Karpas-422 (cell line): ENCODE measurements at regions not wholly inside any gene's neighbourhood (a gene's known extent, or its start where the extent isn't known, plus 50 kb on each side); places are given as distances from the start of the nearest gene placed in this dataset.

ENCODE experiments used
- DNase-seq: peaks from one replicate; pipeline ENCODE4 v3.0.0-alpha.2; 2015
- H2AFZ ChIP-seq: fragments of 200-600 bp; sonication (generic); 2 replicates; pipeline ENCODE4 v1.6.1; 2014; ENCODE audit warnings: antibody characterized with exemption, low read length, mixed read lengths
- H3K27ac ChIP-seq: fragments of 200-600 bp; sonication (generic); 2 replicates; pipeline ENCODE4 v1.5.1; 2014; ENCODE audit warnings: mild to moderate bottlenecking, low read length, moderate library complexity
- H3K27me3 ChIP-seq: fragments of 200-600 bp; sonication (generic); 2 replicates; pipeline ENCODE4 v1.6.1; 2014; ENCODE audit warnings: low read length, mixed read lengths
- H3K36me3 ChIP-seq: fragments of 200-600 bp; sonication (generic); 2 replicates; pipeline ENCODE4 v1.6.1; 2014; ENCODE audit warnings: low read length, mixed read lengths; ENCODE audit not compliant: insufficient read depth
- H3K4me1 ChIP-seq: fragments of 200-600 bp; sonication (generic); 2 replicates; pipeline ENCODE4 v1.6.1; 2014; ENCODE audit warnings: mild to moderate bottlenecking, low read length, mixed read lengths
- H3K4me2 ChIP-seq: fragments of 200-600 bp; sonication (generic); 2 replicates; pipeline ENCODE4 v1.6.1; 2014; ENCODE audit warnings: low read length, low read depth, mild to moderate bottlenecking; ENCODE audit not compliant: poor library complexity, severe bottlenecking
- H3K4me3 ChIP-seq: fragments of 200-600 bp; sonication (generic); 2 replicates; pipeline ENCODE4 v1.5.1; 2014; ENCODE audit warnings: mild to moderate bottlenecking, antibody characterized with exemption, low read length, mixed read lengths
- H3K79me2 ChIP-seq: fragments of 200-600 bp; sonication (generic); 2 replicates; pipeline ENCODE4 v1.6.1; 2014; ENCODE audit warnings: mild to moderate bottlenecking, low read length, mixed read lengths
- H3K9ac ChIP-seq: fragments of 200-600 bp; sonication (generic); 2 replicates; pipeline ENCODE4 v1.6.0; 2014; ENCODE audit warnings: low read length
- H3K9me2 ChIP-seq: fragments of 200-600 bp; sonication (generic), shearing (Covaris generic); replicated peaks from 2 replicates; pipeline ENCODE4 v1.6.0; 2014; ENCODE audit warnings: mild to moderate bottlenecking, low read length, moderate library complexity; ENCODE audit not compliant: insufficient read depth
- H3K9me3 ChIP-seq: fragments of 300-700, 200-600 bp; sonication (generic); 2 replicates; pipeline ENCODE4 v1.6.1; 2014; ENCODE audit warnings: low read length, mixed read lengths
- H4K20me1 ChIP-seq: fragments of 200-600 bp; sonication (generic); 2 replicates; pipeline ENCODE4 v1.6.1; 2014; ENCODE audit warnings: mild to moderate bottlenecking, antibody characterized with exemption, low read length, low read depth; ENCODE audit not compliant: insufficient read depth

DNA sequence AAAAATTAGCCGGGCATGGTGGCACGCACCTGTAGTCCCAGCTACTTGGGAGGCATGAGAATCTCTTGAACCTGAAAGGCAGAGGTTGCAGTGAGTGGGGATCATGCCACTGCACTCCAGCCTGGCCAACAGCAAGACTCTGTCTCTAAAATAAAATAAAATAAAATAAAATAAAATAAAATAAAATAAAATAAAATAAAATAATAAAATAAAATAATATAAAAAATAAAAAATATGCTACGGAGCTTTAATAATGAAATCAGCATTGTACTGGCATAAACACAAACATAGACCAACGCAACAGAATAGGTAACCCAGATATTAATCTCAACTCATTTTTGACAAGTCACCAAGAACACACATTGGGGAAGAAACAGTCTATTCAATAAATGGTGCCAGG, 973.4 kb upstream of the SOX11 start:
- H3K79me2 ChIP-seq: no peaks in the 10 kb centered on the region
- no peak overlapping the region for H3K4me2 ChIP-seq
- H4K20me1 ChIP-seq: no peaks in the 10 kb centered on the region
- no peaks in the 10 kb centered on the region for H3K27me3 ChIP-seq
- H3K27ac ChIP-seq: no peak overlapping the region
- H3K36me3 ChIP-seq: no peaks in the 10 kb centered on the region
- peaks cover 4% of the 10 kb centered on the region; the same call in 1 of the 2 replicates for H3K9me3 ChIP-seq
- DNase-seq: no peak
- no peaks in the 10 kb centered on the region for H3K4me1 ChIP-seq
- no peaks in the 10 kb centered on the region for H3K9me2 ChIP-seq
- no peak overlapping the region for H3K9ac ChIP-seq
- no peak overlapping the region for H3K4me3 ChIP-seq
- no peak overlapping the region for H2AFZ ChIP-seq

DNA sequence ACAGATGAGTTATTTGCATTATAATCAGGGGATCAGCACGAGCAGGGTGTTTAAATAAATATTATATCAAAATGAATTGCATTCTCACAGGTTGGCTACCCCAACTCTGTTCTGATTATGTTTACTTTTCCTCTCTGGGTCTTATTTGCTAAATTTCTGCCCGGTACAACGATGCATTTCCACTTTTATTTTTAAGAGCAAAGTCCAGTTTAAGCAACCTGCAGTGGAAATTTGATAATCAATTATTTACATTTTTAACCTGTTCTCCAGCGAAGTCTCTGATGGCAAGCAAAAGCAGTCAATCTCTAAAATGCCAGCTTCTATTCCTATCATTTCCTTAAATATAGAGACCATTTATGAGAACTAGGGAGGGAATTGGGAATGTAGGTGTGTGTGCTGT, 966.6 kb upstream of the SOX11 start:
- H3K9me2 ChIP-seq: no peaks in the 10 kb centered on the region
- H3K9ac ChIP-seq: no peak overlapping the region
- no peaks in the 10 kb centered on the region for H3K79me2 ChIP-seq
- no peak overlapping the region for H3K4me3 ChIP-seq
- DNase-seq: no peak
- no peak overlapping the region for H3K27ac ChIP-seq
- H4K20me1 ChIP-seq: no peaks in the 10 kb centered on the region
- no peak overlapping the region for H2AFZ ChIP-seq
- H3K4me2 ChIP-seq: no peak overlapping the region
- no peaks in the 10 kb centered on the region for H3K4me1 ChIP-seq
- H3K36me3 ChIP-seq: no peaks in the 10 kb centered on the region
- peaks cover 3% of the 10 kb centered on the region; the same call in 1 of the 2 replicates for H3K9me3 ChIP-seq
- no peaks in the 10 kb centered on the region for H3K27me3 ChIP-seq

DNA sequence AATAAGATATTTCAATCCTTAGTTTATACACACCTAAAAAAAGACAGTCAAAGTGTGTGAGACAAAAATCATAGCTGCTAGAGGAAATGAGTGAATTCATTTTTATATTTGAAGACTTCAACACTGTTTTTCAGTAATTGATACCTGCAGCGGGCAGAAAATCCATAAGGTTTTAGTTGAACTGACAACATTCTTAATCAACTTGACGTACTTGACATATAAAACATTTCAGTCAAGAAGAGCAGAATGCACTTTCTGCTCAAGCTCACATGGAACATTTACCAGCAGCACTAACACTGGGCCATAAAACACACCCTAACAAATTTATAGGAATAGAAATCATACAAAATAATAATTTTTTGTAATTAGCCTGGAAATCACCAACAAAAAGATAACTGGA, 959.6 kb upstream of the SOX11 start:
- Histone ChIP-seq H3K79me2 (no peaks in the 10 kb centered on the region), H2AFZ (no peak overlapping the region), H3K27ac (no peak overlapping the region), H4K20me1 (no peaks in the 10 kb centered on the region), H3K9me2 (no peaks in the 10 kb centered on the region), H3K9ac (no peak overlapping the region), H3K4me1 (no peaks in the 10 kb centered on the region), H3K27me3 (no peaks in the 10 kb centered on the region), H3K4me2 (no peak overlapping the region), H3K9me3 (no peaks in the 10 kb centered on the region; the same call in 1 of the 2 replicates), H3K36me3 (no peaks in the 10 kb centered on the region), H3K4me3 (no peak overlapping the region)
- no peak for DNase-seq

DNA sequence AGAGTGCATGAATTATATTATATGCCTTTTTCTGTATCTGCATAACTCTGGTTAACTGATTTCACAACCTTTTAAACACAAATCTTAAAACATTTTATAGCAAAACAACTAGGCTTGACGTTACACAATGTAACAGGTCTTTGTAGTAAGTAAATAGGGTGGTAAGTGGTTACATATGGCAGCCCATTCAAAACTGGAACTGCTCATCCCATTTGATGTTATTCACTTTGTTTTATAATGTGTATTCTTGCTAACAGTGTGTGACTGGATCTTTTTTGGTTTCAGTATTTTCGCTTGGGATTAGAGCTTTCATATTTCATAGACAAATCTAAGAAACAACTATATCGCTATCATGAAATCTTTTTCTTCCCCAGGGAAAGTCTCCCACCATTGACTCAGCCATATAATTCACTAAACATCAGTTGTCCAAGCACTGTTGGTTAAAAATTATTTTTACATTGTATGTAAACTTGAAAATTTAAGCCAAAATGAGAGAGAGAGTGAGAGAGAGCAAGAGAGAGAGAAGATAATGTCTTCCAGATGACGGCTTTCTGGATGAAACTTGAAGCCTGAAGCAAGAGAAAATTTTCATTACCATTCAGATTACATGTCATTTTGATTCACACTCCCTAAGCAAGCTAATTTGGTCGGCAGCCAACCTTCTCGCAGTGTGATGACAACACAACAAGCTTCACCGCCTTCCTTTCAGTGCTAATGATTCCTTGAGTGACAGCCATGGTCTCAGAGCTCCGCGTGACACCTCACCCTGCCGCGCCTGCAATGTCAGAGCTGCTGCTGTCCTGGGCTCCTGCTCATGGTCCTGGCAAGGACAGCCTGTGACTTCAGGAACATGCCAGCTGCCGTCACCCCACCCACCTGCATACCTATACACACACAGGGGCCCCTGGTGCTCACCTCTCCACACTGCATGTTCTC, 946.9 kb upstream of the SOX11 start:
- Histone ChIP-seq H3K9me2 (no peaks in the 10 kb centered on the region), H3K4me3 (no peak overlapping the region), H4K20me1 (no peaks in the 10 kb centered on the region), H2AFZ (no peak overlapping the region), H3K4me1 (no peaks in the 10 kb centered on the region), H3K27me3 (no peaks in the 10 kb centered on the region), H3K27ac (no peak overlapping the region), H3K36me3 (no peaks in the 10 kb centered on the region), H3K4me2 (no peak overlapping the region), H3K9me3 (no peaks in the 10 kb centered on the region), H3K79me2 (no peaks in the 10 kb centered on the region), H3K9ac (no peak overlapping the region)
- DNase-seq: no peak

DNA sequence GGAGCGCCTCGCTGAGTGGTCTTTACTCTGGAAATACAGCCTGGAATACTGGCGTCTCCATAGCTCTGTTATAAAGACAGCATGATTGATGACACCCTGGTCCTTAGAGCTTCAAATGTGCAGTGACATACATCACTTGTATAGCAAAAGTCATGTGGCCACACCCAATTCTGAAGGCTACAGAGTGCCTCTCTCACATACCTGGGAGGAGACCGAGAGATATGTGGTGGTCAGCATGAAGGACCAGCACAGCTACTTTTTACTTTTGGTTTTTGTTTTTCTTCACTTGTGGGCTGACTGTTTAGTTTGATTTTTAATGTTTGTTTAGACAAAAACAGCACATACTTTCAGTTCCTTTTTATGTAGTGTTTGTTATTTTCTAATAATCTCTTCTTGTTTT, 938.5 kb upstream of the SOX11 start:
- Histone ChIP-seq H3K36me3 (no peaks in the 10 kb centered on the region), H3K27ac (no peak overlapping the region), H4K20me1 (no peaks in the 10 kb centered on the region), H3K4me1 (no peaks in the 10 kb centered on the region), H3K9ac (no peak overlapping the region), H3K4me3 (no peak overlapping the region), H3K27me3 (no peaks in the 10 kb centered on the region), H3K4me2 (no peak overlapping the region), H3K79me2 (no peaks in the 10 kb centered on the region), H2AFZ (no peak overlapping the region), H3K9me2 (no peaks in the 10 kb centered on the region), H3K9me3 (no peaks in the 10 kb centered on the region)
- DNase-seq: no peak

DNA sequence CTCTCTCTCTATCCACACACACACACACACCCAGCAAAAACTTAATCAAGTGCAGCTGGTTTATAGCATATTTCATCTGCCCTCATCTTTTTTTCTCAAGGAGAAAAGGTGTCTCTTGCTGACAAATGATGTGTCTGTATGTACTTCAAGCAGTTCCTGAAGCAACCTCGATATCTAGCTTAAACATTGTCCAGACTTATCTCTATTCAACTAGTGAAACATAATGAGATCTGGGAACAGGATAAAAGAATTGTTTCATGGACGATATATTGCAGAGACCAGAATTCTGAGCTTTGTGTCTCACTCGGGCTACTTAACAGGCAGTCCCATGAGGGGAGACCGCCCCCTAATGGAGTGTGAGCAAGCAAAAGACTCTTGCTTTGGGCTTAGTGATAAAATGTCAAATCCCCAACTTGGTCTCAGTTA, 929.2 kb upstream of the SOX11 start:
- Histone ChIP-seq H3K9ac (no peak overlapping the region), H3K36me3 (no peaks in the 10 kb centered on the region), H3K9me3 (no peaks in the 10 kb centered on the region), H3K79me2 (no peaks in the 10 kb centered on the region), H3K4me3 (no peak overlapping the region), H3K4me2 (no peak overlapping the region), H3K27me3 (no peaks in the 10 kb centered on the region), H4K20me1 (no peaks in the 10 kb centered on the region), H3K4me1 (no peaks in the 10 kb centered on the region), H3K9me2 (no peaks in the 10 kb centered on the region; the same call in 1 of the 2 replicates), H3K27ac (no peak overlapping the region), H2AFZ (no peak overlapping the region)
- DNase-seq: peak; percentile 70

DNA sequence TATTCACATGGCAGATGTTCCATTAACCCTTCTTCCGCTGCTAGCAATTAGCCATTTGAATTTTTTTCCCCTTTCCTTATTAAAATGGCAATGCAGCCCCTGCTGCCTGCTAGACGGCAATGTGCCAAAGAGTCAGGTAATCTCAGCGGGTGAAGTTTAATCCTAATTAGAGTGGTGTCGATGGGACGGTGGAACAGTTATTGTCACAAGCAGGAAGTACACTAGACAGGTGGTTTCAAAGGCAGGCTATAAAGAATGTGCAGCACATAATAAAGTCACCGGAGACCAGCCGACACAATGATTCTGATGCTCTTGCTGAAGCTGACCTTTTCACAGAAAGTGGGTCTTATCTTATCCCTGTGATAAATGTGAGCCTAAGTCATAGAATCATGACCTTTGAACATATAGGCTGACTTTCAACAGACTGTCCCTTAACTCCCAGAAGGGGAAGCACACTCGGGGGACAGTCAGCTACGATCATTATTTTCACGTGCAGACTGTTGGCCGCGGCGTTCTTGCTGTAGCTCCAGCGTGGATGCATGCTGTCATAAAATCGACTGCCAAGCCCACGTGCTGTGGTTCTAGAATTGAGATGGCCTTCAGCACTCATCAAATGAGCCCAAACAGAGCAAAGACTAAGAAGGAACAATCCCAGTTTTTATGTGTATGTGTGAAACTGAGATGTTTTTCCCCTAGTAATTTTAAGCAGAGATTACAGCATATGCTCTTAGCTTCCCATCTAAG, 926.2 kb upstream of the SOX11 start:
- Histone ChIP-seq H4K20me1 (no peaks in the 10 kb centered on the region), H2AFZ (no peak overlapping the region), H3K27me3 (no peaks in the 10 kb centered on the region), H3K4me1 (no peaks in the 10 kb centered on the region), H3K9ac (no peak overlapping the region), H3K9me2 (no peaks in the 10 kb centered on the region), H3K36me3 (no peaks in the 10 kb centered on the region), H3K9me3 (no peaks in the 10 kb centered on the region), H3K4me2 (no peak overlapping the region), H3K4me3 (no peak overlapping the region), H3K79me2 (no peaks in the 10 kb centered on the region), H3K27ac (no peak overlapping the region)
- no peak for DNase-seq

DNA sequence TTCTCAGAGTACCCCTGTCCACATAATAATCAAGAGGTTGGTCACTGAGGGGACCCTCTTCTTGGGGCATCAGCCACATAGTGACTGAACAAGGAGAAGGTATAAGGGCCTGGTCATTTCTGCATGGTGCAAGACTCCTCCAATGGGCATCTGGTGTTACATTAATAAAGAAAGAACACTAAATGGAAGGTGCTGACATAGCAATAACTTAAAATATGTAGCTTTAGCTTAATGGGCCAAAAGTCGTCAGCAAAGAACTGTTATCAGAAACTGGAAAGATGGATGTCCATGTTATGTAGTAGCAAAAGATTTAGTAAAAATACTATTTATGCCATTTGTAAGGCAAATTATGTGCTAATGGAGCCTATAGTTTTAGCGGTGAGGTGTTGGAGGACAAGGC, 916.5 kb upstream of the SOX11 start:
- Histone ChIP-seq H3K9me2 (0 out of 2 replicates have a peak, but pooled peaks cover 3% of the 10 kb centered on the region), H3K4me1 (no peaks in the 10 kb centered on the region), H3K9ac (no peak overlapping the region), H2AFZ (no peak overlapping the region), H4K20me1 (no peaks in the 10 kb centered on the region), H3K79me2 (no peaks in the 10 kb centered on the region), H3K27ac (no peak overlapping the region), H3K27me3 (0 out of 2 replicates have a peak, but pooled peaks cover 2% of the 10 kb centered on the region), H3K9me3 (no peaks in the 10 kb centered on the region), H3K4me2 (no peak overlapping the region), H3K36me3 (no peaks in the 10 kb centered on the region), H3K4me3 (no peak overlapping the region)
- no peak for DNase-seq
